HG02840 (cell line): ENCODE measurements at regions not wholly inside any gene's neighbourhood (a gene's known extent, or its start where the extent isn't known, plus 50 kb on each side); places are given as distances from the start of the nearest gene placed in this dataset.
"Not testable (repeated sequence)": the region's sequence is repeated elsewhere in the genome, so short reads cannot be mapped to it uniquely, and the experiment has no call there.

Experiments used
- ATAC-seq: cut with Tn5 transposase; IDR thresholded peaks from one replicate; pipeline ENCODE4 v1.9.1; 2021; ENCODE audit warnings: mild to moderate bottlenecking, moderate library complexity, moderate number of reproducible peaks; ENCODE audit not compliant: unreplicated experiment, low FRiP score

GRCh38 chr2:150690261-150690660 lies 202.8 kb upstream of the RND3 start:
- no peak for ATAC-seq

- ATAC-seq = no peak
Measured at GRCh38 chr2:150689590-150689989, 202.1 kb upstream of the RND3 start.

GRCh38 chr2:150688016-150688415 lies 200.5 kb upstream of the RND3 start:
- ATAC-seq = no peak

- no peak for ATAC-seq
Measured at GRCh38 chr2:150686391-150686790, 198.9 kb upstream of the RND3 start.

GRCh38 chr2:150681120-150681804 lies 193.8 kb upstream of the RND3 start:
- no peak for ATAC-seq

GRCh38 chr2:150679456-150680120 lies 192.1 kb upstream of the RND3 start:
- ATAC-seq = no peak

GRCh38 chr2:150677551-150677950 lies 190.1 kb upstream of the RND3 start:
- ATAC-seq = no peak

- ATAC-seq = no peak
Measured at GRCh38 chr2:150676747-150677383, 189.4 kb upstream of the RND3 start.

- ATAC-seq = no peak
Measured at GRCh38 chr2:150675807-150676206, 188.3 kb upstream of the RND3 start.

GRCh38 chr2:150674283-150674682 lies 186.8 kb upstream of the RND3 start:
- no peak for ATAC-seq

- no peak for ATAC-seq
Measured at GRCh38 chr2:150672311-150672710, 184.8 kb upstream of the RND3 start.

- no peak for ATAC-seq
Measured at GRCh38 chr2:150669492-150669891, 182.0 kb upstream of the RND3 start.

- ATAC-seq = not testable (repeated sequence)
Measured at GRCh38 chr2:150667039-150667438, 179.6 kb upstream of the RND3 start.

- no peak for ATAC-seq
Measured at GRCh38 chr2:150663143-150663542, 175.7 kb upstream of the RND3 start.

GRCh38 chr2:150656002-150656401 lies 168.5 kb upstream of the RND3 start:
- ATAC-seq = no peak

GRCh38 chr2:150653351-150653750 lies 165.9 kb upstream of the RND3 start:
- ATAC-seq = no peak

- no peak for ATAC-seq
Measured at GRCh38 chr2:150647943-150648342, 160.5 kb upstream of the RND3 start.

GRCh38 chr2:150646746-150647145 lies 159.3 kb upstream of the RND3 start:
- no peak for ATAC-seq

GRCh38 chr2:150644298-150645067 lies 157.0 kb upstream of the RND3 start:
- no peak for ATAC-seq

GRCh38 chr2:150643114-150643725 lies 155.8 kb upstream of the RND3 start:
- ATAC-seq = no peak

- no peak for ATAC-seq
Measured at GRCh38 chr2:150640039-150640438, 152.6 kb upstream of the RND3 start.
